HG03565 (cell line): ENCODE measurements at regions not wholly inside any gene's neighbourhood (a gene's known extent, or its start where the extent isn't known, plus 50 kb on each side); places are given as distances from the start of the nearest gene placed in this dataset.

Experiments used
- ATAC-seq: cut with Tn5 transposase; IDR thresholded peaks from one replicate; pipeline ENCODE4 v1.9.1; 2021; ENCODE audit warnings: mild to moderate bottlenecking, moderate library complexity; ENCODE audit not compliant: unreplicated experiment

- ATAC-seq: no peak
These were observed 68.5 kb downstream of the EFNB1 start for GRCh38 chrX:68897118-68897945.

GRCh38 chrX:68896581-68896980 lies 67.8 kb downstream of the EFNB1 start:
- no peak for ATAC-seq

- no peak for ATAC-seq
These were observed 67.0 kb downstream of the EFNB1 start for GRCh38 chrX:68895778-68896177.

DNA sequence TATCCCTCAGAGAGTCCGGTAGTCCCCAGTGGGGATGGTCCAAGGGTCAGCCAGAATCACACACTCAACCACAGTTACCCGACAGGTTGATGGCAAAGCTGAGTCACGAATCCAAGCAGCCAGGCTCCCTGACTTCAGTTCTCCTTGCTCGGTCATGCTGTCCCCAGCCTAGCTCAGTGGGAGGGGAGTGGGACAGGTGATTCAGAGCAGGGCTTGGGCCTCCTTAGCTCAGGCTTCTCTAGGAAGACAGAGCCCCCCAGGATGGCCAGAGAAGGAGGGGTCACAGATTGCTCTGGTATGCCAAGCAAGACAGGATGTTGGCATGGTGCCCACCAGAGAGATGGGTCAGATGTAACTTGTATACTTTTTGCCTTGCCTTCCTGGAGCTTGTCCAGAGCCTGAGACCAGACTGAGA lies 66.5 kb downstream of the EFNB1 start:
- ATAC-seq: no peak

DNA sequence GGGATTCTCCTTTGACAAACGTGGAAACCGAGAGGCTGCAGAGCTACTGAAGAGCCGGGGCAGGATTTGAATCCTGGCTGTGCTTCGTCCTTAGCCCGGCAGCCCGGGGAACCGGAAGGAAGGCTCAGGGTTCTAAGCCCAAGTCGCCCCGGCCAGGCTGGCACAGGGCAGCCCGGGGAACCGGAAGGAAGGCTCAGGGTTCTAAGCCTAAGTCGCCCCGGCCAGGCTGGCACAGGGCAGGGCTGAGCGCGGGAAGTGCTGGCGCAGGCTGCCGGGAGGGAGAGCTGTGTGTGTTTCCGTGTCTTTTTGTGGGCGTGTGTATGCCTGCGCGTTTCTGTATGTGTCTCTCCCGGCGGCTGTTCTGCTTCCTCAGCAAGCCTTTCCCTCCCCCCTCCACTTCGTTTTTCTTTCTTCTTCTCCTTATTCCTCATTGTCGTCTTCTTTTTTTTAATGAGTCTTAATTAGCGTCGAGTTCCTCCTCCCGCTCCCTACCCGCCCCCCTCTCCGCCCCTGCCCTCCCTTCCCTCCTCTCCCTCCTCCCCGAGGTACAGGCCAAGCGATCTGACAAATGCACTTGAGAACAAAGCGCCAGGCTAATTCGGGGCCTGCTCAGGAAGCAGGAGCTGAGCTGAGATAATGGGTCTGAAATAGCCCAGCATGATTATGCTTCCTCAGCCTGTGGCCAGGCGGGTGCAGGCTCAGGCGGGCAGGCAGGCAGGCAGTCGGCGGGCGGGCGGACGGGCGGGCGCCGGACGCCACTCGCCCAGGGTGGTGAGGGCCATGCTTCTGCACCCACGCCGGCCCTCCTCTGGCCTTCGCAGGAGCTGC lies 65.9 kb downstream of the EFNB1 start:
- ATAC-seq: no peak

DNA sequence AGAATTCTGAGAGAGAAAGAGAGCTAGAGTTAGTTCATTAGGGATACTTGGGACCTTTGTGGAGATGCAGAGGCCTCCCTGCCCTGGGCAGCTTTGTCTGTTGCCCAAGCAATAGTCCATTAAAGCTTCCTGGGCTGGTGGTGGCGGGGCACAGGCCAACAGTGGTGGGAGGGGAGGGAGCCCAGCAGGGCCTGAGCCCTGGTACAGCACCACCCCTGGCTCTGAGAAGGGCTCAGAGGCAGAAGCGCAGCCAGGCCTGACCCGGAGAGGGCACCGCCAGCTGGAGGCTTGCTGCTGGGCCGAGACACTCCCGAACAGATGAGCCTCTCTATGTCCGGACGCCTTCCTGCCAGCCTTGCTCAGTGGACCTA lies 65.3 kb downstream of the EFNB1 start:
- ATAC-seq: no peak

DNA sequence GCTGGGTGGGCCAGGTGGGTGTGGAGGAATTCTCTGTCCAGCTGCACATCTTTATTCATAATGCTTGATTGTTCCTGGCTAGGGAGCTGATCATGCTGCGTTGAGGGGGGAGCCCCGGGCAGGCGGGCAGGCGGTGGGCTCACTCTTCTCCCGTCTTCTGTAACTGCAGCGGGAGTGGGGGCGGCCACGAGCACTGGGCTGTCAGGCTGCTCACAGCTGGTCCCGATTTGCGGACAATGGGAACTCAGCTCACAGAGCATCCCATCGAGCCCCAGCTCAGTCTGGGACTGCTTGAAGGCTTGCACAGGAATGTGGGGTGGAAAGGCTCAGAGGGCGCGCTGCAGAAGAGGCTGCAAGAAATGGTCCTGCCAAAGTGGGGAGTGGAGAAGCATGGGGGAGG lies 63.8 kb downstream of the EFNB1 start:
- ATAC-seq: no peak

DNA sequence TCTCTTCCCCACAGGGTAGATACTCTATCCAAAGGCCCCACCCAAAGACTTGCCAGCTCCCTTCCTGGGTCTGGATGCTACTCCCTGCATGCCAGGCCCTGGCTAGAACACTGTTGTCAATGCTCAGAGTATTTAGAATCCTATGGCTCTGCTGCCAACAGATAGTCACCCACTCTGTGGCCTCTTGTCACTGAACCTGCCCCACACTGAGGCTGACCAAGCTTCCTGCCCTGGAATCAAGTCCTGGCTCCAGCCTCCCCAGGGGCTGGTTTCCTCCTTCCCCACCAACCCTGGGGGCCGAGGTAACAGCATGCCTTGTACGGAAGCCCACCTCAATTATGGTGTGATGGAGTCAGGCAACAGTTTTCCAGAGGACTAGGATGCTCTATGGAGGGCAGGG lies 63.3 kb downstream of the EFNB1 start:
- no peak for ATAC-seq
